Cardiac muscle cell (in vitro differentiated cells and primary cell): ENCODE measurements at regions not wholly inside any gene's neighbourhood (a gene's known extent, or its start where the extent isn't known, plus 50 kb on each side); places are given as distances from the start of the nearest gene placed in this dataset.

Experiments
- DNase-seq, 2 donors: peaks; one replicate each; pipeline versions ENCODE4 v3.0.0 to v3.0.0-alpha.2; 2010 to 2017; ENCODE audit warnings: low read depth in 1 of 2, low spot score in 1 of 2
- H3K27ac ChIP-seq: fragments of 200-600 bp; sonication (generic); 2 replicates; pipeline ENCODE4 v1.5.1; 2016
- H3K27me3 ChIP-seq: fragments of 200-600 bp; sonication (generic); 2 replicates; pipeline ENCODE4 v1.6.0; 2016; ENCODE audit warnings: control low read depth
- H3K36me3 ChIP-seq: fragments of 200-600 bp; sonication (generic); 2 replicates; pipeline ENCODE4 v1.5.1; 2016; ENCODE audit warnings: control low read depth
- H3K4me1 ChIP-seq: fragments of 200-600 bp; sonication (generic); 2 replicates; pipeline ENCODE4 v1.8.1; 2017; ENCODE audit warnings: low read depth, mild to moderate bottlenecking, mixed run types
- H3K4me3 ChIP-seq: fragments of 200-600 bp; sonication (generic); 2 replicates; pipeline ENCODE4 v1.5.1; 2016; ENCODE audit warnings: mild to moderate bottlenecking
- H3K9me3 ChIP-seq: fragments of 200-600 bp; sonication (generic); 2 replicates; pipeline ENCODE4 v1.5.1; 2017; ENCODE audit warnings: low read depth, mild to moderate bottlenecking, control low read depth
- CTCF ChIP-seq: IDR thresholded peaks from 2 replicates; pipeline ENCODE4 v1.5.1; 2012; ENCODE audit warnings: low read depth, mild to moderate bottlenecking, low read length

GRCh38 chr2:14712111-14712510, 79.6 kb downstream of the LRATD1 start:
- no peaks in the 10 kb centered on the region for H3K4me1 ChIP-seq
- H3K4me3 ChIP-seq = no peak overlapping the region
- TF ChIP-seq CTCF = no peak
- H3K27me3 ChIP-seq = no peaks in the 10 kb centered on the region
- no peaks in the 10 kb centered on the region for H3K9me3 ChIP-seq
- H3K36me3 ChIP-seq = no peaks in the 10 kb centered on the region
- no peak for DNase-seq
- no peak overlapping the region for H3K27ac ChIP-seq

GRCh38 chr2:14713248-14713647, 80.7 kb downstream of the LRATD1 start:
- H3K27ac ChIP-seq = no peak overlapping the region

GRCh38 chr2:14715600-14715999, 83.1 kb downstream of the LRATD1 start:
- no peak for TF ChIP-seq CTCF
- Histone ChIP-seq H3K9me3 (no peaks in the 10 kb centered on the region), H3K4me3 (no peak overlapping the region)

More at GRCh38 chr2:14713248-14713647, 80.7 kb downstream of the LRATD1 start:
- Histone ChIP-seq H3K4me1 (no peaks in the 10 kb centered on the region), H3K4me3 (no peak overlapping the region), H3K27me3 (no peaks in the 10 kb centered on the region), H3K9me3 (no peaks in the 10 kb centered on the region), H3K36me3 (no peaks in the 10 kb centered on the region)
- no peak for TF ChIP-seq CTCF
- no peak for DNase-seq

GRCh38 chr2:14716319-14716718, 83.8 kb downstream of the LRATD1 start:
- no peak overlapping the region for H3K4me3 ChIP-seq
- H3K9me3 ChIP-seq = no peaks in the 10 kb centered on the region
- H3K27ac ChIP-seq = no peak overlapping the region
- no peaks in the 10 kb centered on the region for H3K4me1 ChIP-seq
- no peaks in the 10 kb centered on the region for H3K27me3 ChIP-seq
- H3K36me3 ChIP-seq = no peaks in the 10 kb centered on the region
- no peak for TF ChIP-seq CTCF
- no peak for DNase-seq

More at GRCh38 chr2:14715600-14715999, 83.1 kb downstream of the LRATD1 start:
- Histone ChIP-seq H3K4me1 (no peaks in the 10 kb centered on the region), H3K27me3 (no peaks in the 10 kb centered on the region), H3K36me3 (no peaks in the 10 kb centered on the region), H3K27ac (no peak overlapping the region)
- DNase-seq = no peak

GRCh38 chr2:14717131-14717530, 84.6 kb downstream of the LRATD1 start:
- H3K4me3 ChIP-seq = no peak overlapping the region
- no peak for TF ChIP-seq CTCF
- no peaks in the 10 kb centered on the region for H3K27me3 ChIP-seq
- H3K27ac ChIP-seq = no peak overlapping the region
- no peaks in the 10 kb centered on the region for H3K9me3 ChIP-seq
- no peaks in the 10 kb centered on the region for H3K36me3 ChIP-seq
- H3K4me1 ChIP-seq = no peaks in the 10 kb centered on the region
- no peak for DNase-seq

- TF ChIP-seq CTCF = no peak
- H3K4me3 ChIP-seq = no peak overlapping the region
- H3K9me3 ChIP-seq = no peaks in the 10 kb centered on the region
- H3K27ac ChIP-seq = no peak overlapping the region
- H3K4me1 ChIP-seq = no peaks in the 10 kb centered on the region
- no peaks in the 10 kb centered on the region for H3K27me3 ChIP-seq
- DNase-seq = no peak
- H3K36me3 ChIP-seq = no peaks in the 10 kb centered on the region
Measured at GRCh38 chr2:14720319-14720718, 87.8 kb downstream of the LRATD1 start.
